Endodermal cell (in vitro differentiated cells): ENCODE measurements at regions not wholly inside any gene's neighbourhood (a gene's known extent, or its start where the extent isn't known, plus 50 kb on each side); places are given as distances from the start of the nearest gene placed in this dataset.

Experiments
- DNase-seq: peaks from one replicate; pipeline ENCODE4 v3.0.0-alpha.2; 2017
- H3K27ac ChIP-seq: 2 replicates; pipeline ENCODE4 v1.5.1; 2013; ENCODE audit warnings: mild to moderate bottlenecking, low read depth, low read length, moderate library complexity
- H3K27me3 ChIP-seq: 2 replicates; pipeline ENCODE4 v1.6.1; 2013; ENCODE audit warnings: mild to moderate bottlenecking, low read length, moderate library complexity; ENCODE audit not compliant: insufficient read depth, control insufficient read depth, poor library complexity, severe bottlenecking
- H3K36me3 ChIP-seq: 2 replicates; pipeline ENCODE4 v1.7.0; 2013; ENCODE audit warnings: mild to moderate bottlenecking, low read length, moderate library complexity; ENCODE audit not compliant: control insufficient read depth, insufficient read depth
- H3K4me1 ChIP-seq: one replicate; pipeline ENCODE4 v1.7.0; 2013; ENCODE audit warnings: low read length; ENCODE audit not compliant: control insufficient read depth, insufficient read depth
- H3K4me3 ChIP-seq: 2 replicates; pipeline ENCODE4 v1.5.1; 2013; ENCODE audit warnings: mild to moderate bottlenecking, low read length, moderate library complexity
- H3K9ac ChIP-seq: 2 replicates; pipeline ENCODE4 v1.6.1; 2013; ENCODE audit warnings: mild to moderate bottlenecking, low read length, moderate library complexity; ENCODE audit not compliant: poor library complexity, severe bottlenecking; ENCODE audit errors: extremely low read depth
- H3K9me3 ChIP-seq: 2 replicates; pipeline ENCODE4 v1.6.1; 2013; ENCODE audit warnings: mild to moderate bottlenecking, low read length, moderate library complexity; ENCODE audit not compliant: control insufficient read depth
- H3K27ac Mint-ChIP-seq: 2 replicates; pipeline ENCODE4 v1.8.0; 2020; ENCODE audit warnings: mixed read lengths
- H3K27me3 Mint-ChIP-seq: 2 replicates; pipeline ENCODE4 v1.8.0; 2021; ENCODE audit warnings: mild to moderate bottlenecking, mixed read lengths; ENCODE audit not compliant: insufficient read depth
- H3K36me3 Mint-ChIP-seq: 2 replicates; pipeline ENCODE4 v1.8.0; 2020; ENCODE audit warnings: low read depth, mixed read lengths
- H3K4me1 Mint-ChIP-seq: 2 replicates; pipeline ENCODE4 v1.8.0; 2020; ENCODE audit warnings: mixed read lengths
- H3K4me3 Mint-ChIP-seq: 2 replicates; pipeline ENCODE4 v1.8.0; 2020; ENCODE audit warnings: mild to moderate bottlenecking, moderate library complexity, mixed read lengths
- H3K9me3 Mint-ChIP-seq: 2 replicates; pipeline ENCODE4 v1.8.0; 2020; ENCODE audit warnings: mild to moderate bottlenecking, mixed read lengths
- CTCF ChIP-seq: fragments of 200-600 bp; sonication (generic); conservative IDR thresholded peaks from 2 replicates; pipeline ENCODE4 v1.5.0; 2021; ENCODE audit warnings: antibody characterized with exemption, mild to moderate bottlenecking
- WGBS, 2 experiments: methylation state at CpG; one replicate each; pipeline versions ENCODE4 v1.1.5 to v1.1.7; 2013; ENCODE audit warnings: missing lambda C conversion rate in 2 of 2, mixed read lengths in 1 of 2; ENCODE audit not compliant: insufficient coverage in 1 of 2, insufficient read length in 1 of 2; 5-methylcytosine and 5-hydroxymethylcytosine counted together

- H3K4me1 Mint-ChIP-seq: peaks cover 36% of the 10 kb centered on the region
- H3K4me3 Mint-ChIP-seq: peak overlapping the region; percentile 5
- Histone ChIP-seq H3K9me3 (no peaks in the 10 kb centered on the region), H3K27me3 (no peaks in the 10 kb centered on the region), H3K27ac (no peak overlapping the region), H3K4me3 (no peak overlapping the region), H3K9ac (no peak overlapping the region), H3K36me3 (no peaks in the 10 kb centered on the region), H3K4me1 (peaks cover 16% of the 10 kb centered on the region)
- DNase-seq: no peak
- no peaks in the 10 kb centered on the region for H3K9me3 Mint-ChIP-seq
- peaks cover 4% of the 10 kb centered on the region for H3K27me3 Mint-ChIP-seq
- no peaks in the 10 kb centered on the region for H3K36me3 Mint-ChIP-seq
- 0 to 33% methylated on average over 1 to 2 of the region's 2 CpGs for WGBS, 2 experiments
- TF ChIP-seq CTCF: no peak
- peak overlapping the region; percentile 93 for H3K27ac Mint-ChIP-seq
These were observed 523.1 kb downstream of the CD83 start for GRCh38 chr6:14640631-14641030.

- H3K36me3 Mint-ChIP-seq: no peaks in the 10 kb centered on the region
- no peak overlapping the region for H3K27ac ChIP-seq
- H3K9me3 Mint-ChIP-seq: no peaks in the 10 kb centered on the region
- DNase-seq: no peak
- 87 to 93% methylated on average over 11 to 17 of the region's 18 CpGs for WGBS, 2 experiments
- H3K27me3 Mint-ChIP-seq: peaks cover 4% of the 10 kb centered on the region
- no peaks in the 10 kb centered on the region for H3K27me3 ChIP-seq
- peaks cover 16% of the 10 kb centered on the region for H3K4me1 ChIP-seq
- peaks cover 36% of the 10 kb centered on the region for H3K4me1 Mint-ChIP-seq
- H3K36me3 ChIP-seq: no peaks in the 10 kb centered on the region
- H3K9me3 ChIP-seq: no peaks in the 10 kb centered on the region
- H3K9ac ChIP-seq: no peak overlapping the region
- no peak overlapping the region for H3K4me3 ChIP-seq
- H3K4me3 Mint-ChIP-seq: no peak overlapping the region
- TF ChIP-seq CTCF: no peak
- H3K27ac Mint-ChIP-seq: peak overlapping the region; percentile 69
These were observed 524.0 kb downstream of the CD83 start for GRCh38 chr6:14641423-14642135.

GRCh38 chr6:14642136-14642505, 524.5 kb downstream of the CD83 start:
- no peak overlapping the region for H3K27ac ChIP-seq

More at GRCh38 chr6:14642136-14642505, 524.5 kb downstream of the CD83 start:
- DNase-seq: no peak
- Histone ChIP-seq H3K36me3 (no peaks in the 10 kb centered on the region), H3K4me1 (peaks cover 16% of the 10 kb centered on the region), H3K9ac (no peak overlapping the region), H3K9me3 (no peaks in the 10 kb centered on the region), H3K4me3 (no peak overlapping the region), H3K27me3 (no peaks in the 10 kb centered on the region)
- WGBS, 2 experiments: 84 to 100% methylated on average over 6 to 8 of the region's 8 CpGs
- Mint-ChIP-seq H3K4me3 (no peak overlapping the region), H3K4me1 (peaks cover 36% of the 10 kb centered on the region), H3K9me3 (no peaks in the 10 kb centered on the region), H3K36me3 (no peaks in the 10 kb centered on the region), H3K27me3 (peaks cover 4% of the 10 kb centered on the region), H3K27ac (no peak overlapping the region)
- no peak for TF ChIP-seq CTCF
